Activated CD4-positive, alpha-beta T cell treated with anti-CD3 and anti-CD28 coated beads for 36 hours (primary cell): ENCODE measurements at regions not wholly inside any gene's neighbourhood (a gene's known extent, or its start where the extent isn't known, plus 50 kb on each side); places are given as distances from the start of the nearest gene placed in this dataset.

Source experiments
- ATAC-seq: fragments of 200-7000 bp; cut with Tn5 transposase; one replicate; pipeline ENCODE4 v1.10.0; 2021; ENCODE audit warnings: mild to moderate bottlenecking, moderate library complexity
- CTCF ChIA-PET: fragments of 350-600 bp; sonication (Branson Sonifier 250); formaldehyde crosslinking; loops from one replicate; lab custom pipeline; 2021; ENCODE audit warnings: antibody characterized with exemption; lab: Charles Lee
- POLR2A ChIA-PET: fragments of 350-600 bp; sonication (Branson Sonifier 250); formaldehyde crosslinking; loops from one replicate; lab custom pipeline; 2021; ENCODE audit warnings: antibody characterized with exemption, inconsistent platforms; lab: Charles Lee
- DNase-seq: peaks from one replicate; pipeline ENCODE4 v3.0.0-alpha.2; 2020
- H3K27ac Mint-ChIP-seq: one replicate; pipeline ENCODE4 v1.8.0; 2021; ENCODE audit warnings: mixed read lengths
- H3K27me3 Mint-ChIP-seq: one replicate; pipeline ENCODE4 v1.8.0; 2021; ENCODE audit warnings: mixed read lengths
- H3K36me3 Mint-ChIP-seq: one replicate; pipeline ENCODE4 v1.8.0; 2021; ENCODE audit warnings: low read depth, mixed read lengths
- H3K4me1 Mint-ChIP-seq: one replicate; pipeline ENCODE4 v1.8.0; 2021; ENCODE audit warnings: mixed read lengths
- H3K4me3 Mint-ChIP-seq: one replicate; pipeline ENCODE4 v1.8.0; 2021; ENCODE audit warnings: mild to moderate bottlenecking, moderate library complexity, mixed read lengths
- H3K9me3 Mint-ChIP-seq: one replicate; pipeline ENCODE4 v1.8.0; 2021; ENCODE audit warnings: low read depth, mixed read lengths
- intact Hi-C, 2 experiments: fragments of 100-400 bp; cut with DNase I in 1 of 2; cut with micrococcal nuclease in 1 of 2; formaldehyde crosslinking; loops; one replicate each; pipeline versions ENCODE4 v1.14.2 to v1.15.1; 2022 to 2024; cut with DNase I, micrococcal nuclease

DNA sequence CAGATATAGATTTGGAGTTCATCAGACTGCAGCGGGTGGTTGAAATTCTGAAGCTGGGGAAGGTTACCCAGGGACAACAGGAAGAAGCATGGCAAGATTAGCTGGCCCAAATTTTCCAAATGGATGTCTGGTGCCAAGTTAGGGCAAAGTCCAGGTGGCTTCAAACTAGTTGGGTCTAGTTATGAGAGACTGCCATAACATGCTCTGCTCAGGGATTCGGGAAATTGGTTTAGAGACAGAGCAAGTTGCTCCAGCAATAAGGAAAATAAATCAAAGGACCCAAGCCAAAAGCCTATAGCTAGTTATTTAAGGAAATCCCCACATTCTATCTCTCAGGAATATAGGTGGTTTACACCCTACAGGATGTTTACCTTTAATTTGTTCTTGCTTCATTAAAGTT, 125.7 kb upstream of the BTG1 start:
- DNase-seq = no peak
- peaks cover 2% of the 10 kb centered on the region for H3K4me1 Mint-ChIP-seq
- H3K36me3 Mint-ChIP-seq = no peaks in the 10 kb centered on the region
- H3K4me3 Mint-ChIP-seq = no peak overlapping the region
- ATAC-seq = no peak
- no peak overlapping the region for H3K27ac Mint-ChIP-seq
- H3K27me3 Mint-ChIP-seq = no peaks in the 10 kb centered on the region
- H3K9me3 Mint-ChIP-seq = peaks cover 3% of the 10 kb centered on the region
- POLR2A ChIA-PET = interaction anchor here (0.6 kb wide), 1 partner anchor 327 kb away, joined by 5 read pairs; no protein-coding TSS in a partner anchor
- intact Hi-C loops = no loop called here
- CTCF ChIA-PET = interaction anchor here (0.5 to 1.9 kb wide), 4 partner anchors 10 to 210 kb away, joined by 3 to 5 read pairs (median 4); no protein-coding TSS in a partner anchor

DNA sequence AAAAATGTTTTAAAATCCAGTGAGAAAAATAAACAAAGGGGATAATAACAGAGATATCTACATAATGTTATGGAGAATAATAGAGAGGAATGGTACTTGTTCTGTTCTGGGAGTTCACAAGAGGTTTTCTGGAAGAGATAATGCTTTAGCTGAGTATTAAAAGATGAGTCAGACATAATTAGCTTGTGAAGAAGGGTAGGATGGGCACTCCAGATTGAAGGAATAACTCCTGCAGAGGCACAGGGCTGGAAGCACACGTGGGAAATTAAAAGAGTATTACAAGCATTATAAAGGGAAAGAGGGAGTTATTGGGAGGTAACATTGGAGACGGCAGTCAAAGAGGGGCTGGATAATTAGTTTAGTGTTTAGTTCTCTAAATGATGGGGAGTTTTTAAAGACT, 124.9 kb upstream of the BTG1 start:
- no peak for ATAC-seq
- Mint-ChIP-seq H3K36me3 (no peaks in the 10 kb centered on the region), H3K4me3 (no peak overlapping the region), H3K27me3 (no peaks in the 10 kb centered on the region), H3K9me3 (peaks cover 3% of the 10 kb centered on the region), H3K27ac (no peak overlapping the region), H3K4me1 (peaks cover 2% of the 10 kb centered on the region)
- ChIA-PET CTCF (interaction anchor here (0.7 to 1.9 kb wide), 4 partner anchors 9 to 64 kb away, joined by 3 to 5 read pairs (median 4); no protein-coding TSS in a partner anchor), POLR2A (no interaction called here)
- DNase-seq = no peak
- intact Hi-C loops = no loop called here

DNA sequence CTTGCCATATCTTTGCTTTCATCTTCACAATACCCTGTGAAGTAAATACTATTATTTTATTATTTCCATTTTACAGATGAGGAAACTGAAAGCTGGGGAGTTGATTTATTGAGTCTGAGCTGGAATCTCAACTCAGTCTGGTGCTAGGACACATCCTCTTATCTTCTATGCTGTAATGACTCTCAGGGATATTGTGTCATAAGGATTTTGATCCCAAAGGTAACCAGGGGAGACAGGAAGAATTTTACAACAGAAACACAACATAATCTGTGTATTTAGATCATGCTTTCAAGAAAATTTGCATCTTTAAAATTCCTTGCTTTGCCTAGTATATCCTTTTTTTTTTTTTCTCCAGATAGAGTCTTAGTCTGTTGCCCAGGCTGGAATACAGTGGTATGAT, 123.3 kb upstream of the BTG1 start:
- Mint-ChIP-seq H3K4me3 (no peak overlapping the region), H3K4me1 (peaks cover 2% of the 10 kb centered on the region), H3K36me3 (no peaks in the 10 kb centered on the region), H3K27ac (no peak overlapping the region), H3K27me3 (no peaks in the 10 kb centered on the region), H3K9me3 (peaks cover 3% of the 10 kb centered on the region)
- CTCF ChIA-PET = no interaction called here
- POLR2A ChIA-PET = no interaction called here
- ATAC-seq (no peak), DNase-seq (no peak)
- intact Hi-C loops = no loop called here

DNA sequence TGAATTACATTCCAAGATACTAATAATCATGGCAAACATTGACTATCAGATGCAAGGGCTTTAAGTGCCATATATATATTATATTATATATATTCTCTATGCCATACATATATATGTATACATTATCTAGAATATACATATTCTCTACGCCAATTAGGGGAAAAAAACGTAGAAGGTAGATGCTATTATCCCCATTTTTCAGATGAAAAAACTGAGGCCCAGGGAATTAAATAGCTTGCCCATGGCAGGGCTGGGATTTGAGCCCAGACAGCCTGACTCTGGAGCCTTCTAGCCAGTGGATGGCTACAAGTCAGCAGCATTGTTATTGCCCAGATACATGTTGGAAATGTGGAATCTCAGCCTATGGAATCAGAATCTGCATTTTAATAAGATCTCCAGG, 116.0 kb upstream of the BTG1 start:
- Mint-ChIP-seq H3K9me3 (no peaks in the 10 kb centered on the region), H3K27me3 (no peaks in the 10 kb centered on the region), H3K4me1 (peaks cover 20% of the 10 kb centered on the region), H3K27ac (no peak overlapping the region), H3K36me3 (no peaks in the 10 kb centered on the region), H3K4me3 (no peak overlapping the region)
- CTCF ChIA-PET = interaction anchor here (0.7 to 1.6 kb wide), 6 partner anchors 9 to 349 kb away, joined by 3 to 6 read pairs (median 4); no protein-coding TSS in a partner anchor
- DNase-seq (no peak), ATAC-seq (no peak)
- intact Hi-C loops = no loop called here
- POLR2A ChIA-PET = interaction anchor here (0.7 kb wide), 1 partner anchor 118 kb away, joined by 3 read pairs; no protein-coding TSS in a partner anchor

DNA sequence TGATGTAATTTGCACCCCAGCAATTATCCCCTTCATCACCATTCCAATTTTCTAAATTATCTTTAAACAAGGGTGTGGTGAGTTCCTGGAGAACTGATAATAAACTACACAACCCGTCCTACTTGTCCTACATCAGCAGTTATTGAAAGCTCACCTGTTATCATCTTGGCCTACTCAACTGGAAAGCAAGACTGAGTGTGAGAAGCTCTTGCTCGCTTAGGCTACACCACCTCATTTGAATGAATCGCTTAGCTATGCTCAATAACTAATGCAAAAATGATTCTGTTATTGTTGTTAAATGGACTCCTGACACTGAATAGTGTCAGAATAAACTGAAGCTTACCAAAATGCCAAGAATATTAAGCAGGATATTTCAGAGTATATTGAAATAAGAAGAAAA, 115.4 kb upstream of the BTG1 start:
- Mint-ChIP-seq H3K9me3 (no peaks in the 10 kb centered on the region), H3K4me1 (peaks cover 24% of the 10 kb centered on the region), H3K27ac (no peak overlapping the region), H3K4me3 (no peak overlapping the region), H3K27me3 (no peaks in the 10 kb centered on the region), H3K36me3 (no peaks in the 10 kb centered on the region)
- POLR2A ChIA-PET = interaction anchor here (0.7 kb wide), 1 partner anchor 117 kb away, joined by 3 read pairs; no protein-coding TSS in a partner anchor
- CTCF ChIA-PET = interaction anchor here (0.7 to 1.6 kb wide), 6 partner anchors 10 to 349 kb away, joined by 3 to 6 read pairs (median 4); no protein-coding TSS in a partner anchor
- no peak for ATAC-seq
- no peak for DNase-seq
- intact Hi-C loops = no loop called here

DNA sequence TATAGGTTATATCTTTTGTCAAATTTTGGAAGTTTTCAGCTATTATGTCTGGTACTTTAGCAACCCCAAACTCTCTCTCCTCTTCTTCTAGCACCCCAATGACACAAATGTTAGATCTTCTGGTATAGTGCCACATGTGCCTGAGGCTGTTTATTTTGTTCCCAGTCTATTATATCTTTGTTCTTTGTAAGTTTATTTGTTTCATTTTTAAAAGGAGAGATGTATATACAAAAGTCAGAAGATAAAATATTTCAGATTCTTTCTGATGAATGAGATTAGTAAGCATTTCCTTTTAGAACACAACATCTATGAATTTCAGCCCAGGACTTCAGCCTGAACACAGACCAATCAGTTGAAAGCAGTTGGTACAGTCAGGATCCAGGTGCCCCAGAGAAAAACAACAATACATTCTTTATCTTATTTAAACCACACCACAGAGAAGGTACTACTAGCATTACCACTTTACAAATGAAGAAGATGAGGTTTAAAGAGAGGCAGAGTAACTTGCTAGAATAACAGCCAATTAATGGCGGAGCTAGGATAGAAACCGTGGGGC, 114.1 kb upstream of the BTG1 start:
- no peak overlapping the region for H3K4me3 Mint-ChIP-seq
- CTCF ChIA-PET = interaction anchor here (0.6 to 1.0 kb wide), 4 partner anchors 10 to 172 kb away, joined by 3 to 5 read pairs (median 4); no protein-coding TSS in a partner anchor
- no peak for ATAC-seq
- DNase-seq = no peak
- peaks cover under 1% of the 10 kb centered on the region for H3K9me3 Mint-ChIP-seq
- no peaks in the 10 kb centered on the region for H3K27me3 Mint-ChIP-seq
- POLR2A ChIA-PET = no interaction called here
- H3K4me1 Mint-ChIP-seq = peaks cover 24% of the 10 kb centered on the region
- peak overlapping the region; percentile 29 for H3K27ac Mint-ChIP-seq
- H3K36me3 Mint-ChIP-seq = no peaks in the 10 kb centered on the region
- intact Hi-C loops = no loop called here

DNA sequence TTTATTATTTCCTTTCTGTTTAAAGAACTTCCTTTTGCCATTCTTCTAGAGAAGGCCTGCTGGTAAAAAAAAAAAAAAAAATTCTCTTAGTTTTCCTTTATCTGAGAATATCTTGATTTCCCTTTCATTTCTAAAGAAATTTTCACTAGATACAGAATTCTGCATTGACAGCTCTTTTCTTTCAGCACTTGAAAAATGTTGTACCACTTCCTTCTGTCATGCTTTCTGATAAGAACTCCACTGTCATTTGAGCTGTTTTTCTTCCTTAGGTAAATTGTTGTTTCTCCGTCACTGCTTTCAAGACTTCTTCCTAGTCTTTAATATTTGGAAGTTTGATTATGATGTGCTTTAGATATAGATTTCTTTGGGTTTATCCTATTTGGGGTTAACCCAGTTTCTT, 113.6 kb upstream of the BTG1 start:
- ChIA-PET CTCF (interaction anchor here (0.6 to 1.0 kb wide), 4 partner anchors 10 to 172 kb away, joined by 3 to 5 read pairs (median 4); no protein-coding TSS in a partner anchor), POLR2A (no interaction called here)
- H3K4me1 Mint-ChIP-seq = peaks cover 24% of the 10 kb centered on the region
- peaks cover 4% of the 10 kb centered on the region for H3K9me3 Mint-ChIP-seq
- ATAC-seq (no peak), DNase-seq (no peak)
- H3K27me3 Mint-ChIP-seq = no peaks in the 10 kb centered on the region
- H3K27ac Mint-ChIP-seq = peak overlapping the region; percentile 29
- intact Hi-C loops = no loop called here
- H3K36me3 Mint-ChIP-seq = no peaks in the 10 kb centered on the region
- no peak overlapping the region for H3K4me3 Mint-ChIP-seq

DNA sequence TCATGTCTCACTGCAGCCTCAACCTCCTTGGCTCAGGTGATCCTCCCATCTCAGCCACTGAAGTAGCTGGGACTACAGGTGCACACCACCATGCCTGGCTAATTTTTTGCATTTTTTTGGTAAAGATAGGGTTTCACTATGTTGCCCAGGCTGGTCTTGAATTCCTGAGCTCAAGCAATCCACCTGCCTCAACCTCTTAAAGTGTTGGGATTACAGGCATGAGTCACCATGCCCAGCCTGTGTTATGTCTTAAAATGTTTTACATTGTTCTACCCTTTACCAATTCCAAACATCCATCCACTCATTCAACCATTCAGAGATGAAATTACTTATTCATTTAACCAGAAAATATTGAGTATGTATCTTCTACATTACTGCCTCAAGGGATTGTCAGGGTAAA, 111.6 kb upstream of the BTG1 start:
- POLR2A ChIA-PET = no interaction called here
- no peak overlapping the region for H3K27ac Mint-ChIP-seq
- H3K27me3 Mint-ChIP-seq = no peaks in the 10 kb centered on the region
- peaks cover 26% of the 10 kb centered on the region for H3K4me1 Mint-ChIP-seq
- H3K9me3 Mint-ChIP-seq = peaks cover 7% of the 10 kb centered on the region
- intact Hi-C loops = no loop called here
- CTCF ChIA-PET = no interaction called here
- DNase-seq (no peak), ATAC-seq (no peak)
- H3K36me3 Mint-ChIP-seq = no peaks in the 10 kb centered on the region
- H3K4me3 Mint-ChIP-seq = no peak overlapping the region

DNA sequence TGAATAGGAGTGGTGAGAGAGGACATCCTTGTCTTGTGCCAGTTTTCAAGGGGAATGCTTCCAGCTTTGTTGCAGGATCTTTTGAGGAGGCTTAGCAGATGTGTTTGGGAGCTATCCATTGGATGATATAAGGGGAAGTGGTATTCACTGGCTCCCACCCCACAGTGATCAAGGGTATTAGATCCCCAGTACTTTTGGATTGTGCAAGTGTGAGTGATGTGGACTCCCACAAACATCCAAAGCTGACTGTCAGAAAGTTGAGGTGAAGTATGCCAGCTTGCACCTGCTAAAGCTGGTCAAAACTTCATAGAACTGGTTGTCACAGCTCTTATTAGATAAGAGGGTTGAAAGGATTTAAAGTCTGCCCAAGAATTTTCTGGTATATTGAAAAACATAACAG, 110.1 kb upstream of the BTG1 start:
- ChIA-PET CTCF (interaction anchor here (0.6 to 1.4 kb wide), 2 partner anchors 31 to 200 kb away, joined by 3 to 4 read pairs; no protein-coding TSS in a partner anchor), POLR2A (no interaction called here)
- Mint-ChIP-seq H3K9me3 (peaks cover 7% of the 10 kb centered on the region), H3K4me1 (peaks cover 33% of the 10 kb centered on the region), H3K4me3 (no peak overlapping the region), H3K36me3 (no peaks in the 10 kb centered on the region), H3K27ac (no peak overlapping the region), H3K27me3 (no peaks in the 10 kb centered on the region)
- DNase-seq (no peak), ATAC-seq (no peak)
- intact Hi-C loops = no loop called here

DNA sequence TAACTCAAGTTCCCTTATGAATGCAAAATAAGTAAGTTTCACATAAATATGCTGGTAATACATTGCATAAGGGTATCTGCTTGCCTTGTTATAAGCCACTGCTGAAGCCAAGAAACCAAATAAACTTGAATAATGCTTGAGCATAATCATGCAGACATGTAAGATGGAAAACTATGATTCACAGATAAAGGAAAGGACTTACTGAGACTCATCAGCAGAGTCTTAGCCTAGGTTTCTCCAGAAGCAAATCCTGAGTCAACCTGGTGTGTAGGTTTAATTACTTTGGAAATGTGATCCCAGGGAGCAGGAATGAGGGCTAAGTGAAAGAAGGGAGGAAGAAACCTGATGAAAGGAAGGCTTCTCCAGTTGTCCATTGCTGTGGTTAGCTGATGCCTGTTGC, 107.7 kb upstream of the BTG1 start:
- ChIA-PET CTCF (interaction anchor here (0.6 kb wide), 1 partner anchor 322 kb away, joined by 3 read pairs; no protein-coding TSS in a partner anchor), POLR2A (no interaction called here)
- Mint-ChIP-seq H3K4me1 (peaks cover 13% of the 10 kb centered on the region), H3K4me3 (no peak overlapping the region), H3K27me3 (no peaks in the 10 kb centered on the region), H3K36me3 (no peaks in the 10 kb centered on the region), H3K9me3 (peaks cover 13% of the 10 kb centered on the region), H3K27ac (no peak overlapping the region)
- intact Hi-C loops = no loop called here
- DNase-seq = no peak
- ATAC-seq = no peak

DNA sequence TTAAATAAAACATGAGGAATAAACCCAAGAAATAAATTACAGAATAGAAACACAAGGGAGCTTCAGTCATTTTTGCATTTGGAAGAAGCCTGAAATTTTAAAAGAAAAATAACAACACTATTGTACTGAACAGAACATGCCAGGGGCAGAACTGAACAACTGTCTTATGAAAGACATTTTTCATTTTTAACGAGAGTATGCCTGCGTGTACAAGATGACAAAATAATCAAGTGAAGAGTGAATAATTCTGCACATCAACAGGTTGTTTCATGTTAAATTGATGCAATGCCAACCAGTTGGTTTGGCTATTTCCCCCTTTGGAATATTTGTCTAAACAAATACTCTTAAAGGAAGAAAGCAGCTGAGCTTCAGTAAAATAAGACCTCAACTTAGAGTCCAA, 103.3 kb upstream of the BTG1 start:
- DNase-seq (no peak), ATAC-seq (no peak)
- H3K4me3 Mint-ChIP-seq = no peak overlapping the region
- intact Hi-C loops = no loop called here
- H3K27ac Mint-ChIP-seq = no peak overlapping the region
- H3K9me3 Mint-ChIP-seq = peaks cover 7% of the 10 kb centered on the region
- H3K36me3 Mint-ChIP-seq = no peaks in the 10 kb centered on the region
- ChIA-PET CTCF (interaction anchor here (0.6 kb wide), 2 partner anchors 10 to 407 kb away, joined by 3 to 4 read pairs; no protein-coding TSS in a partner anchor), POLR2A (no interaction called here)
- peaks cover 12% of the 10 kb centered on the region for H3K4me1 Mint-ChIP-seq
- no peaks in the 10 kb centered on the region for H3K27me3 Mint-ChIP-seq

DNA sequence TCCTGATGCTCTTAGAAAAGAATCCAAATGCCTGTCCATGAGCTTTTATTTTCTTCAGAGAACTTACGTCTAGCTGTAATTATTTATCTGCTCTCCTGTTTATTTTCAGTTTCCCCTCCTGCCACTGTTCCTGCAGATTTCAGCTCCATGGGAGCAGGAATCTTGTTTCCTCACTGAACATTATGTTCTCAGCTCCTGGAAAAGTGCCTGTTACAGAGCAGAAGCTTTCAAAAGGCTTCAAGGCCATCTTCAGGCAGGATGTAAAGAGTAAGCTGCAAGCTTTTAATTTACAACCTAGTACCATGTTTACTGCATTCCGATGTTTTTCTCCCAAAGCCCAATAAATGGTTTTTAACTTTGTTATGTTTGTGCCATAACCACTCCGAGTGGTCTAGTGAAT, 98.4 kb upstream of the BTG1 start:
- no peak overlapping the region for H3K4me3 Mint-ChIP-seq
- H3K4me1 Mint-ChIP-seq = peaks cover 6% of the 10 kb centered on the region
- no peaks in the 10 kb centered on the region for H3K9me3 Mint-ChIP-seq
- DNase-seq (no peak), ATAC-seq (no peak)
- CTCF ChIA-PET = interaction anchor here (0.8 to 1.5 kb wide), 6 partner anchors 9 to 432 kb away, joined by 3 to 5 read pairs (median 4); no protein-coding TSS in a partner anchor
- no peaks in the 10 kb centered on the region for H3K27me3 Mint-ChIP-seq
- H3K36me3 Mint-ChIP-seq = no peaks in the 10 kb centered on the region
- H3K27ac Mint-ChIP-seq = no peak overlapping the region
- POLR2A ChIA-PET = no interaction called here
- intact Hi-C loops = no loop called here
